HG02642 (cell line): ENCODE measurements at regions not wholly inside any gene's neighbourhood (a gene's known extent, or its start where the extent isn't known, plus 50 kb on each side); places are given as distances from the start of the nearest gene placed in this dataset.
"Not testable (repeated sequence)": the region's sequence is repeated elsewhere in the genome, so short reads cannot be mapped to it uniquely, and the experiment has no call there.

Experiments
- ATAC-seq: cut with Tn5 transposase; IDR thresholded peaks from one replicate; pipeline ENCODE4 v1.9.1; 2021; ENCODE audit warnings: mild to moderate bottlenecking; ENCODE audit not compliant: unreplicated experiment, poor library complexity

DNA sequence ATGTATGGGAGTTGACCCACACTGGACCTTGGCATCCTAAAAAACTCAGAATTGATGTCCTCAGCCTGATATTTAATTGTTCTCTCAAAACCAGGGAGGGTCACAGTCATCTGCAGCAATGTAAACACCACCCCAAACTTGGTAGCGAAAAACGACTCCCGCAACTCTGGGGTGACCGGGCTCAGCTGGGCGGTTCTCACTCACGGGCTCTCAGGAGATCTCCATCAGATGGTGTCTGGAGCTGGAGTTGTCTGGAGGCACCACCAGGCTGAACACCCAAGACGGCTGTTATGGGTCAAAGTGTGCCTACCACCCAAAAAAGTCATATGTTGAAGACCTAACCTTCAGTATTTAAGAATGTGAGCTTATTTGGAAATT lies 50.9 kb upstream of the NXT1 start:
- ATAC-seq: no peak

DNA sequence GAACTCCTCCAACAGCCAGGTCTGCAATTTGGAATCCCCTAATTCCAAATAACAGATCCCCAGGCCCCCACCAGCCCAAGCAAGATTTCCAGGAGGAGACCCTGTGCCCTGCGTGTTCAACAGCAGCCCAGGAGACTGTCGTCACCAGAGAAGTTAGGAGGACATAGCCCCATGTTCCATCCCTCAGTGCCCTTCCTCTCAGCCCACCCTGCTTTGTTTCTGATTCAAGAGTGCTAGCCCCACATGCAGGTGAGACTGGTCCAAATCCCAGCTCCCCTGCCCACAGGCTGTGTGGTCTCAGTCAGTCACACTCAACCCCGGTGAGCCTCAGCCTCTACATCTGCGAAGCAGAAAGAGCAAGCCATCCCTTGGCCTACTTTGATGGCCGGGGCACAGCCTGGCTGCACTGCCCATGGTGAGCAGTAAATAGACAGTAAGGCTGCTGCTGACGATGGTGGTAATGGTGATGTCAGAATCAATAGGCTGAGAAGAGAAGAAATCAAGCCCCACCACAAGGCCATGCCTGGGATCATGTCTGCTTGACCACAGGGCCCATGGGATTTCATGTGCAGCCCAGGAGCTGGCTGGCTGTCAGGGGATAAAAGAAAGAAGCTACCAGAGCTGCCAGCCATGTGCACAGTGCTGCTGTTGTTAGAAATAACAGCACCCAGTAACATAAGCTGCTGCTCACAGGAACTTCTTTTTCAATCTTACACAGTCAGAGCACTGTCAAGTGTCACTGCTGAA lies 51.5 kb upstream of the NXT1 start:
- ATAC-seq: no peak

DNA sequence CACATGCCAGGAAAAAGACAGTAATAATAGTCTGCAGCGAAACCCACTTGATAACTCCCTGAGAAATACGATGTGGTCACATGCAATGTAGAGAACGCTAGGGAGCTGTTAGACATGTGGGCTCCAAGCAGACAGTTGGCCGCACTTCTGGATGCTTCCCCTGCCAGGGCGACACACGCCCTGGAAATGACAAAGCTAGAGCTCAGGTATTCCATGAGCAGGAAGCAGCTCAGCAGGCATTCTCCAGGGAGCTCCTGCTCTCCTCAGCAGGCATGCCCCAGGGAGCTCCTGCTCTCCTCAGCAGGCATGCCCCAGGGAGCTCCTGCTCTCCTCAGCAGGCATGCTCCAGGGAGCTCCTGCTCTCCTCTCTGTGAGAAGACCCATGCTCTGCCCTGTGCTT lies 52.4 kb upstream of the NXT1 start:
- no peak for ATAC-seq

DNA sequence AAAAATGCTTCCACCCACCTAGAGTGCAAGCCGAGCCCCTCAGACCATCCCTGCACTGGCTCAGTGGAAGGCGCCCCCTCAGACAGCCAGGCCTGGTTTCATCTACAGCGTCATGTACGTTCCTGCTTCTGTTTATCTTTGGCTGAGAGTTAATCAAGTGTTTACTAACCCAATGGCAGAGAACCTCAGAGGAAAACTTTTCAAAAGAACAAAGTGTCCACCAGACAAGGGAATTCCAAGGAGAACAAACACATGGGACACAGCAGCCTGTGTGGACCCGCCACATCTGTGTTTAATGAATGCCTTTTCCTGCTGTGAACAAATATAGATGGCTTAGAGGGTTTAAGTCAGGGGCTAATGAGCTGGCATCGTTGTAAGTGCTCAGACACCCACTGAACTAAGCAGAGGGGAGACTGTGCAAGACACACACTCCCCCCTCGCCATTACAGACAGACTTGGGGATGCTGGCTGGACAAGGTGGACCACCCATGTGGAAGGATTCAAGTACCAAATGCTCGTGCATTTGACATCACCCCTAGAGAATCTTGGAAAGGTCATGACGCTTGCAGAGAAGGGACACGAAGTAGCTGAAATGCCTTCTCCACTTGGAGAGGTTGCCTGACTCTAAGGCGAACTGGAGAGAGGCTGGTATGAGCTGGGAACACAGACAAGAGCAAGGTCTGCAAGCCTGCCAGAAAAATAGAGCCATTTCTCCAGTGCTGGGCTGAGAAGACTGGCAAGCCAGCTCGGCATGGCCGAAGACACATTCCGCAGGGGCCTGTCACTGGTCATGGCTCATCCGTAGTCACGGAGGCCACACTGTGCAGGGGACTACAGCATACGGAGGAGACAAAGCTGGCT lies 53.5 kb upstream of the NXT1 start:
- no peak for ATAC-seq

DNA sequence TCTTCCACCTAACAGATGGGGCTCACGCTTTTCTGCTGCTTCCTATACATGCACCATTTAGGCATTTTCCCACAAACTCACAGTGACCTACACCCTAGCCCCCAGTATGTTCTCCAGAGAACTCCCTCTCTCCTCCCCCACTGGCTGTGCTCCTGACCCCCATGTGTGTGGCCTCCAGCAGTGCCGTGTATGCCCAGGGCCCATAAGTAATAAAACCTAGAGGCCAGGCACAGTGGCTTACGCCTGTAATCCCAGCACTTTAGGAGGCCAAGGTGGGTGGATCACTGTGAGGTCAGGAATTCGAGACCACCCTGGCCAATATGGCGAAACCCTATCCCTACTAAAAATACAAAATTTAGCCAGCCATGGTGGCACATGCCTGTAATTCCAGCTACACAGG lies 54.7 kb upstream of the NXT1 start:
- ATAC-seq: no peak

DNA sequence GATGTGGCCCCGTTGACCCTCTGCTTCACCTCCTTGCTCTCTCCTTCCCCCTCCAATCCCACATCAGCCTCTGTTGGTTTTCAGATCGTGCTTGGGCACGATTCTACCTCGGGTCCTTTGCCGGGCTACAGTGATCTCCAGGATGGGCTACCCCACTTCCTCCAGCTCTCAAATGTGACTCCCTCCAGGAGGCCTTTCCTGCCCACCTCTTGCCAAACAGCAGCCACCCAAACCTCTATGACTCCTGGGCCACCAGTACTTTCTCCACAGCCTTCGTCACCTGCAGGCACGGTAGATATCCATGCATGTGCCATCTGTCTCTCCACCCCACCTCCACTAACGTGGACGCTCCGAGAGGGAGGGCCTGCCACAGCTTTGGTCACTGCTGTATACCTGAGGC lies 55.9 kb upstream of the NXT1 start:
- no peak for ATAC-seq

DNA sequence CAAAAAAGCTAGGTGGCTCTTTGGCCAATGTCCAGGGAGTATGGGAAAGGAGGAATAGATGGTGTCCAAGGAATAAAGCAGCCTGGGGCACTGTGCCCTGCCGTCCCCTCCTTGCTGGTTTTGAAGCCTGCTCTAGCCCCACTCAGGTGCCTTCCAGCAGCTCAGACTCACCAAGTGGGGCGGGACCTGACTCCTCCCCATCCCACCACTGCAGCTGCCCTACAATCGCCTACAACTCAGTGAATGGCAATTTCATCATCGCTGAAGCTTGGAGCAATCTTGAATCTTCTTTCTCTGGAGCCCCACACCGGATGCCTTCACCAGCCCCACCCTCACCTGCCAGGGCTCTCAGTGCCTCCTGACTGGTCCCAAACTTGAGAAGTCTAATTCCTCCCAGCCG lies 56.4 kb upstream of the NXT1 start:
- ATAC-seq: no peak

DNA sequence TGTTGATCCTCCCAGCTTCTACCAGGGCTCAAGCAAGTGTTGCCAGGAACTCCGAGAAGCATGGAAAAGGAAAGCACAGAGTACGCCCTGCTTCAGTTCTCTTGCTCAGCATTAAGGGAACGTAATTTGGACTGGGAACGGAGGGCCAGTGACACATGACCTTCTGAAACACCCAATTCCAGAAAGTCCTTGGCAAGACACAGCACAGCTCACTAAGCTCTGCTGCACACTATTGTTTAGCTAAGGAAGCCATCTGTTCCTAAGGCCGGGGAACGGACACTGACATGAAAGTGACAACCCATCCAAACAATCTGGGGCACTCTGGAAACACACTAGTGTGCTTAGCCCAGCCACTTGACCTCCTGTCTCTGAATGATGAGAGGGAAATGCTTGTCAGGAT lies 56.9 kb upstream of the NXT1 start:
- ATAC-seq: no peak

DNA sequence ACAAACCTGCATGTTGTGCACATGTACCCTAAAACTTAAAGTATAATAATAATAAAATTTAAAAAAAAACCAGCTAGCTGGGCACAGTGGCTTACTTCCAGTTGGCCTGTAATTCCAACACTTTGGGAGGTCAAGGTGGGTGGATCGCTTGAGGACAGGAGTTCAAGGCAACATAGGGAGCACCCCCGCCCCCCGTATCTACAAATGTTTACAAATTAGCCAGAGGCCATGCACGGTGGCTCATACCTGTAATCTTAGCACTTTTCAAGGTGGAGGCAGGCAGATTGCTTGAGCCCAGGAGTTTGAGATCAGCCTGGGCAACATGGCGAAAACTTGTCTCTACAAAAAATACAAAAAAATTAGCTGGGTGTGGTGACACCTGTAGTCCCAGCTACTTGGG lies 58.3 kb upstream of the NXT1 start:
- not testable (repeated sequence) for ATAC-seq

DNA sequence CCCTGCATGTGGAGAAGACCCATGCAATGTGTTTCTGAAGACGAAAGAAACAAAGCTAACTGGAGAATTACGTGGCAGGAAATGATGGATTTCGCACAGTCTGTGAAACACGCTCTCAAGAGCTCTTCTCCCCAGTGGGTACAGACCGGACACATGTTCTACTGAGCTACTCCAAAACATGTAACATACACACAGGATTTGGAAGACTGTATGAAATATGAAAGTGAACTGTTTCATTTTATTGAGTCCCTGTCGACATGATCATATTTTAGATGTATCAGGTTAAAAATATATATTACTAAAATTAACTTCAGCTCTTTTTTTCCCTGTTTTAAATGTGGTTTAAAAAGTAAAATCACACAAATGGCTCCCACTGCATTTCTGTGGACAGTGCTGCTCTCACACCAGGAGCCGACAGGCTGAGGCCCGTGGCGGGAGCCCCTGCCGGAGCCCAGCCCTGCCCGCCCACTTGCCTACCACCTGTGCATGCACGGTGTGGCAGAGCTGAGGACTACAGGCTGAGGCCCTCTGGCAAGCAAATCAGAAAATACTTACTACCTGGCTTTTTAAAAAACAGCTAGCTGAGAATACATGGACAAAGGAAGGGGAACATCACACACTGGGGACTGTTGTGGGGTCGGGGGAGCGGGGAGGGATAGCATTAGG lies 58.9 kb upstream of the NXT1 start:
- ATAC-seq: no peak

DNA sequence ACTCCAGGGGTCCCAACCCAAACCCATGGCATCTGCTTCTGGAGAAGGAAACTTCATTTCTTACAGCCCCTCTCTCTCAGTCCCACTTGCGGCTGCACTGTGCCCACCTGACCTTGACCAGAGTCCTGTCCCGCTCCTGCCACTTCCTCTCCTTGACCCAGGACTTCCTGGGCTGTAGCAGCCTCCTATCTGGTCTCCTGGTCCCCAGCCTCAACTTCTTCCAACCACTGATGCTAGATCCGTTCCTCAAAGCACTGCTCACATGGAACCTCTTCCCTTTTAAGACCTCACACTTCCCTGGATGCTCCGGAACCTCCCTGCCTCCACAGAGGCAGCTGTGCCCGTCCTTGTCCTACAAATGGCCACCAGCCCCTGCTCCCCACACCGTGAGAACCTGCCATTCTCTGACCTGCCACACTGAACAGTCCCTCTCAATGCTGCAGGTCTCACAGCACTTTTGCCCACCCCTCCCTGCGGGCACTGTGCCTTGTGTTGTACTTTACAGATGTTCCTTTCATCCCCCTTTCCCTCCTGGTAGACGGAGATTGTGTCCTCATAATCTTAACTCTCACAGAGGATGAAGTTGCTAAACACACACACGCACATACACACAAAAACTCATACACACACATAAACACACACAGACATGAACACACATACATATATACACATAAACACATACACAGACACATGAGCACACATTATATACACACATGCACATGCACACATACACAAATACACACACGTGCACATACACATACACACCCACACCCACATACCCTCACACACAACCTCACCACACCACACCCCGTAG lies 59.6 kb upstream of the NXT1 start:
- ATAC-seq: no peak

DNA sequence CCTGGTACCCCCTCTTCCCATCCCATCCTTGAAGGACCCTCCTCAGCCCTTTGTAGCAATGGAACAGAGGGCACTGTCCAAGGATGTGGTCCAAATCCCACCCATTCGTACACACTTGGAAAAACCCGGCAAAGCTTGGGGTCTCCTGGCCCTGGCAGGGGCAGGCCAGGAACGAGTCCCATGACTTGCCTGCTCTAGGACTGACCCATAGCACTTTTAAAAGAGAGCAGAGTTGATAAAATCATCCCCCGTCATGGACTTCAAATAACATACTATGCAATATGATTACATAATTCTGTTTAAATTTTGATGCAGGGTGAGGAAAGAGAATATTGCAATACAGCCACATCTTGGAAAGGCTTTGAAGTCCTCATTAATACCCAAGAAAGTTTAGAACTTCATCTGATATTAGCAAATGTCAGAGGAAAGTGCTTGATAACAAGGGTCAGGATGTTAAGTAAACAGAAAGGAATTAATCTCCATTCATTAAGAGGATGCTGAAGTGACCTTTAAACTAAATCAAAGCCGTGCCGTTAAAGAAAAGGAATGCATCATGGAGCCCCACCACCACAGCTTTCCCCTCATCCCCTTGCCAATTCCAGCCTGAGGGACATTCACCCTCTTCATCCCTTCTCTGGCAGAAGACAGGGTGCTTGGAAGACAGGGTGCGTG lies 60.7 kb upstream of the NXT1 start:
- ATAC-seq: no peak

DNA sequence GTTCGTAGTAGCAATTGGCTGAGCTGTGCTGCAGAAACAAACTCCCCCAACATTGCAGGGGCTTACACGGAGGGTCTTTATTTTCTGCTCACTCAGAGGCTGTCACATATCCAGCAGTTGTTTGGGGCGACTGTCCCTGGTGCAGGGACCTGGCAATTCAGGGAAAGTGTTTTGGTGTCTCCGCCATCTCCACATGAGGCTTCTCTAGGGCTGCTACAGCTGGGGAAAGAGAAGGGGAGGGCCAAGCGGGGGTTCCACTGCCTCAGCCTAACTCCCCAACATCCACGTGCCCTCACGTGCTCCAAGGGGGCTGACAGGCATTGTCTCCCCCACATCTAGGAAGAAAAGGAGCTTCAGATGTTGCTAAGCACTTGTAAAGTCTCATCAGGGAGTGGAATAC lies 61.3 kb upstream of the NXT1 start:
- no peak for ATAC-seq

DNA sequence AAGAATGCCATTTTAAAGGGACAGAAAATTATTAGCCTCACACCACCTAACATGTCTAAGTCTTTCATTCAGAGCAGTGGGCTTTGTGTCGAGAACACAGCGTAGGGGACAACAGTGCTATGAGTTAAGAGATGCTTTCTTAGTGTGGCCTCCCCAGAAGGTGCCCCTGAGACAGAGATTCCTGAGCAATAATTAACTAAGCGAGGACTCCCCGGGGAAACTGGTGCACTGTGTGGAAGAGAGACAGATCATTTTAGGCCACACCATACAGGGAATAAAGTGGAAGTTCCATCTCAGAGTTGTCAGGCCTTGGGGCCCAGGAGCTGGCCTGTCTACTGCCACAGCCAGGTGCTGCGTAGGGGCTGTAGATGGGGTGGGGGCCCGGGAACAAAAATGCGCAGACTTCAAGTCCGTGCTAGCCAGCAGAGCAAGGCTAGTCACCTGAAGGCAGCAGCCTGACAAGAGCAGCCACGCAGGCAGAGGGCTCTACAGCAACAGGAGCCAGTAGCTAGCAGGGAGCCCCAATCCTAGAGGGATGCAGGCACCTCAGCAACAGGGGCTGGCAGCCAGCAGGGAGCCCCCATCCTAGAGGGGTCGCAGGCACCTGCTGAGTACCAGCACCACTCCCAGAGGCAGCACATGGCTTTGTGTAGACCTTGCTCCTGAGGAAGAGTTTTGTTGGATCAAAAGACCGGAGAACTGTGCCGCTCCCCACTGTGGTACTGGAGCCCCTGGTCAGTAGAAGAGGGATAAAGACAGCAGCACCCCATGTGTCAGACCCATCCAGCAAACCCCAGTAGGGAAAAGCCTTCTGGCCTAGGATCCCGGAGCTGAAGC lies 63.0 kb upstream of the NXT1 start:
- no peak for ATAC-seq

DNA sequence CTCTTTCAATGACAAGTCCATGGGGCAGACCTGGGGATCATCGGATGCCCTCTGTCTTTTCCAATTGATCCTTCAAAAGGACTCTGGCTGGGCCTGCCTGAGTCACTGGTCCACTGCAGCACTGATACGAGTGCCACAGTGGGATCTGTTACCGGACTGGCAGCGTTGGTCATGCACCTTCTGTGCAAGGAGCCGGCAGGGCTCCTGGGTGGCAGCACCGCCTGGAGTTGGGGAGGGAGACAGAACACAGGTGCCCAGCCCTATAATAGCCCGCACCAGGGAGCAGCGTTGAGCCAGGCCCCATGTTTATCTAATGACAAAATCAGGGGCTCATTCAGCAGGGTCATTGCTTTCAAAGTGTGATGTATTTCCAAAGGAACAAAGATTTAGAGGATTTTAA lies 64.2 kb upstream of the NXT1 start:
- no peak for ATAC-seq

DNA sequence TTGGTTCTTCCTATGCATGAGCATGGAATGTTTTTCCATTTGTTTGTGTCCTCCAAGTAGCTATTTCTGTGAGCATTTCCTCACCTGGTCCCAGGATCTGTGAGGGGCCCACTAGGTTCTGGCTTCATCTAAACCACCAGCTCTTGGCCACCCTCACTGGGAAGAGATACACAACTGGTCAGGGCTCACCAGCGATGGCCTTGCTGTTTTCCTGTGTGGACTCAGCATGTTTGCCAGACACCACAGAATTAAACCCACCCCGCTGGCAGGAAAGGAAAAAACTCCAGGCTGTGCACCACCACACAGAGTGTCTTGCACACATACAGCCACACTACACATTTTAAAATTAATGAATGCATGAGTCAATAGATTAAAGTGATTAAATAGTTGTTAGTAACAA lies 65.1 kb upstream of the NXT1 start:
- no peak for ATAC-seq

DNA sequence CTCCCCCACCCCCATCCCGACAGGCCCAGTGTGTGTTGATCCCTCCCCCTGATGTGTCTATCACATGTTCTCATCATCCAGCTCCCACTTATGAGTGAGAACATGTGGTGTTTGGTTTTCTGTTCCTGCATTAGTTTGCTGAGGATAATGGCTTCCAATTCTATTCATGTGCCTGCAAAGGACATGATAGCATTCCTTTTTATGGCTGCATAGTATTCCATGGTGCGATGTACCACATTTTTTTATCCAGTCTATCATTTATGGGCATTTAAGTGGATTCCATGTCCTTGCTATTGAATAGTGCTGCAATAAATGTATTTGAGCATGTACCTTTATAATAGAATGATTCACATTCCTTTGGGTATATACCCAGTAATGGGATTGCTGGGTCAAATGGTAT lies 66.6 kb upstream of the NXT1 start:
- ATAC-seq: no peak

DNA sequence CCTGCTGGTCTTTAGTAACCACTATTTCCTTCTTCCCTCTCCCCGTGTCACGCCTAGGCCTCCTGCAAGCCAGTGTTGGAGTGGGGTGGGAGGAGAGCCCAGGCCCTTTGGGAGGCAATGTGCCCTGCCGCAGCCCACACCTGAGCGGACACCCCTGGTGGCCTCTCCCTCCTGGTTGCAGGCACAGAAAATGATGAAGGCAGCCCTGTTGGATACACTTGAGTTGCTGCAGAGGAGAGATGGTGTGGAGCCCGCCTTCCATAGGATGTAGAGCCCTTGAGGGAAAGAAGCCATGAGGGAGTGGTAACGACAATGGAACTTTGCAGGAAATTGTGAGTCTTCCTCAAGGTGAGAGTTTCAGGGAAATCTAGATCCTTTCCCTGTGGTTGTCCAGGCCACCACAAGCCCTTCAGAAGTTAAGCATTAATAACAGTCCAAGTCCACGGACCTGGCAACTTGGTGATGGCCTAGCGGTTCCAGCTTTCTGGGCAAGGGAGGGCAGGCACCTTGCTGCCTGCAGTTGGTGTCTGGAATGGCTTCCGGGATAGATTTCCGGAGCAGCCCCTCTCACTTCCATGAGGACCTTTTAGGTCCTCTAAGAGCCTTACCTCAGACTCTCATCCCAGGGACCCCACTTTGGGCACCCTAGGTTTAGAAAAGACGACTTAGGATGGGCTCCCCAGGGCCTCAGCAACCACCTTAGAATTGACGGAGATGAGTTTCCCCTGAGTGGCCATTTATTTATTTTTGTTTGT lies 67.3 kb upstream of the NXT1 start:
- ATAC-seq: no peak
